ENCODE measurements at regions not wholly inside any gene's neighbourhood (a gene's known extent, or its start where the extent isn't known, plus 50 kb on each side); places are given as distances from the start of the nearest gene placed in this dataset.

DNA sequence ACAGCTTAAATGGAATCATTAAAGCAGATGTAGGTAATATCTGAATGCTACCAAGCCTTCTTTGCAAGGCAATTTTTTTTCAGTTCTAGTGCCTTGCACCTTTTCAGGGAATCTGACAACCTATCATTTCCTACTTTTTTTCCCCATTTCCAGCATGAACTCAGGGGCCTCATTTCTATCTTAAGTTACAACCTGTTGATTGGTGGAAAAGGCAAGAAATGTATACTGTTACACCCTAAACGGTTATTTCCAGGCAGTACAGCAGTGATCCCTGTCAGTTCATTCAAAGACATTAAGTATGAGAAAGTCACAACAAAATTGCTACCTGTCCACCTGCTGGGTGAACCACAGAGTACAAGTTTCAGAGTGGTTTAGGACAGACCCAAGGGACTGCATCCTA is 171.2 kb upstream of the PIK3C3 start:
- Histone ChIP-seq H2BK120ac (ENCODE audit: low read depth, low read length) (no peak overlapping the region), H3K4me2 (ENCODE audit: insufficient read depth, low read length, poor library complexity, severe bottlenecking) (no peak overlapping the region), H3K23ac (ENCODE audit: low read depth, low read length, poor library complexity) (no peak overlapping the region), H4K8ac (ENCODE audit: low read depth, low read length) (no peak overlapping the region), H2AK5ac (ENCODE audit: low read depth, low read length) (no peak overlapping the region), H3K36me3 (replicated peaks in 1 of 2; ENCODE audit: control insufficient read depth in 2 of 2, insufficient read depth in 2 of 2, low read length in 2 of 2) (no peaks in the 10 kb centered on the region), H3K18ac (ENCODE audit: low read length) (no peak overlapping the region), H2BK12ac (ENCODE audit: low read length) (no peak overlapping the region), H2AFZ (ENCODE audit: low read length) (no peak overlapping the region), H2BK5ac (ENCODE audit: low read length) (no peak overlapping the region), H3K79me1 (ENCODE audit: low read depth, low read length) (no peaks in the 10 kb centered on the region), H3K9me3 (replicated peaks in 1 of 2; ENCODE audit: control insufficient read depth in 2 of 2, insufficient read depth in 1 of 2, low read depth in 1 of 2, low read length in 2 of 2) (peaks cover 0 to 3% of the 10 kb centered on the region in 2 donors), H2BK15ac (ENCODE audit: low read length) (no peak overlapping the region), H4K91ac (ENCODE audit: low read depth, low read length, poor library complexity) (no peak overlapping the region), H3K4me3 (ENCODE audit: low read length in 2 of 2) (no peak overlapping the region), H3K4me1 (ENCODE audit: control insufficient read depth in 2 of 2, insufficient read depth in 1 of 2, low read depth in 1 of 2, low read length in 2 of 2) (no peaks in the 10 kb centered on the region), H3K9ac (ENCODE audit: low read depth, low read length, poor library complexity) (no peak overlapping the region), H3K14ac (ENCODE audit: low read length) (no peak overlapping the region), H3K27me3 (ENCODE audit: control insufficient read depth in 3 of 3, insufficient read depth in 3 of 3, low read depth in 1 of 3, low read length in 3 of 3) (no peaks in the 10 kb centered on the region), H3K4ac (ENCODE audit: low read length) (no peak overlapping the region), H3K27ac (replicated peaks; ENCODE audit: low read length) (no peak overlapping the region)
- no peak for DNase-seq (ENCODE audit: low spot score)
- no CpG with 5 or more reads among the region's 1 CpG for WGBS, 2 donors (ENCODE audit: extremely low coverage in 2 of 2, insufficient read length in 2 of 2, insufficient replicate concordance in 1 of 2)

DNA sequence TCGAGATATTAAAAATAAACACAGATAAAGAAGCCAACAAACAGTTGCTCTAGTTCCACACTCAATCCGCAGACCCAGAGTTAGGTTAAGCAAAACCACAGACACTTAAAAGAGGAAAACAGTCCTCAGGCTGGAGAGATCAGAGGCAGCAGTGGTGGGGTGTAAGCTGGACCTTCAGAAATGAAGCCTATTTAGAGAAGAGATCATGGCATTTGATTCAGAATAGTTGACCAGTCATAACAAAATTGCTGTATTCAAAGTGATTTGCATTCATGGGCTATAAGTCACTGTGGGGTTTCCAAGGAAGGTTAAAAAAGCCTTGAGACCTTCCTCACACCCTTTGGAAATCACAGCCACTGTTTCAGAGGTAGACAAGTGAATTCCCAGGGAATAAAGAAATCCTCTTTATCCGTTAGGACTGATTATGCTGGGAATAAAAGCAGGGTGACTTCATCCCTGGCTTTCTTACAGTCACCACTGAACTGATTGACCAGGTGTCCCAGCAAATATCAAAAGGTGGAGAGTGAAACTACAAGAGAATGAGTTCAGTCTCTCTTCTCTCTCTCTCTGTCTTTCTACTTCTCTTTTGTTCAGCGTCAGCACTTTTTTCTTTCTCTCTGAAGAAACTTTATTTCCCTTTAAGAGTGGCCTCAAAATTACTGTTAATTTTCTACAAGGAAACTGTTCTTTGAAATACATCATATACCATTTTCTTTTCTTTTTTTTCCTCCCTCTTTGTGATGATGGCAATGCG is 171.8 kb upstream of the PIK3C3 start:
- Histone ChIP-seq H3K27me3 (ENCODE audit: control insufficient read depth in 3 of 3, insufficient read depth in 3 of 3, low read depth in 1 of 3, low read length in 3 of 3) (no peaks in the 10 kb centered on the region), H2AFZ (ENCODE audit: low read length) (no peak overlapping the region), H4K8ac (ENCODE audit: low read depth, low read length) (no peak overlapping the region), H4K91ac (ENCODE audit: low read depth, low read length, poor library complexity) (no peak overlapping the region), H3K79me1 (ENCODE audit: low read depth, low read length) (no peaks in the 10 kb centered on the region), H3K36me3 (replicated peaks in 1 of 2; ENCODE audit: control insufficient read depth in 2 of 2, insufficient read depth in 2 of 2, low read length in 2 of 2) (no peaks in the 10 kb centered on the region), H3K18ac (ENCODE audit: low read length) (no peak overlapping the region), H3K9ac (ENCODE audit: low read depth, low read length, poor library complexity) (no peak overlapping the region), H3K9me3 (replicated peaks in 1 of 2; ENCODE audit: control insufficient read depth in 2 of 2, insufficient read depth in 1 of 2, low read depth in 1 of 2, low read length in 2 of 2) (peaks cover 0 to under 1% of the 10 kb centered on the region in 2 donors), H3K14ac (ENCODE audit: low read length) (no peak overlapping the region), H3K4ac (ENCODE audit: low read length) (no peak overlapping the region), H3K4me1 (ENCODE audit: control insufficient read depth in 2 of 2, insufficient read depth in 1 of 2, low read depth in 1 of 2, low read length in 2 of 2) (no peaks in the 10 kb centered on the region), H2BK120ac (ENCODE audit: low read depth, low read length) (no peak overlapping the region), H2BK15ac (ENCODE audit: low read length) (no peak overlapping the region), H2BK5ac (ENCODE audit: low read length) (no peak overlapping the region), H2AK5ac (ENCODE audit: low read depth, low read length) (no peak overlapping the region), H3K4me3 (ENCODE audit: low read length in 2 of 2) (no peak overlapping the region), H3K27ac (replicated peaks; ENCODE audit: low read length) (peak overlapping the region; percentile 14), H3K23ac (ENCODE audit: low read depth, low read length, poor library complexity) (no peak overlapping the region), H3K4me2 (ENCODE audit: insufficient read depth, low read length, poor library complexity, severe bottlenecking) (no peak overlapping the region), H2BK12ac (ENCODE audit: low read length) (no peak overlapping the region)
- no peak for DNase-seq (ENCODE audit: low spot score)
- WGBS, 2 donors (ENCODE audit: extremely low coverage in 2 of 2, insufficient read length in 2 of 2, insufficient replicate concordance in 1 of 2) = no CpG with 5 or more reads among the region's 5 CpGs

DNA sequence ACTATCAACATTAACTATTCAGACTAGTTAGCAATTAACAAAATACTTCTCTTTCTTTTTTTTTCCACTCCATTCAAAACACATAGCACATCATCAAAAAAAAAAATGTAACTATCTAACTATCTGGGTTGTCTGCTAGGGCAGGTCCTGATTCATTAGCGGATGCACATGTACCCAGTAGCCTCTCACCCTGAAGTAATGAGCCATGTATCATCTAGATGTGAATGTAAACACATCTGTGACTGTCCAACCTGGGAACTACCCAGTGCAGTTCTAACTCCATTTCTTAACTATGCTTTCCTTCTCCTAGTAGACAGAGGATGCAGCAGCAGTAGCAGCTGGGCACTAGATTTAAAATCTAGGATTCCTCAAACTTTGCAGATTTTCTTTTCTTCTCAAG is 183.1 kb upstream of the PIK3C3 start:
- DNase-seq (ENCODE audit: low spot score) = no peak
- Histone ChIP-seq H3K4ac (ENCODE audit: low read length) (no peak overlapping the region), H2BK15ac (ENCODE audit: low read length) (no peak overlapping the region), H3K9ac (ENCODE audit: low read depth, low read length, poor library complexity) (no peak overlapping the region), H3K27ac (replicated peaks; ENCODE audit: low read length) (no peak overlapping the region), H2BK5ac (ENCODE audit: low read length) (no peak overlapping the region), H3K36me3 (replicated peaks in 1 of 2; ENCODE audit: control insufficient read depth in 2 of 2, insufficient read depth in 2 of 2, low read length in 2 of 2) (no peaks in the 10 kb centered on the region), H3K4me2 (ENCODE audit: insufficient read depth, low read length, poor library complexity, severe bottlenecking) (no peak overlapping the region), H4K8ac (ENCODE audit: low read depth, low read length) (no peak overlapping the region), H3K23ac (ENCODE audit: low read depth, low read length, poor library complexity) (no peak overlapping the region), H3K14ac (ENCODE audit: low read length) (no peak overlapping the region), H3K18ac (ENCODE audit: low read length) (no peak overlapping the region), H3K9me3 (replicated peaks in 1 of 2; ENCODE audit: control insufficient read depth in 2 of 2, insufficient read depth in 1 of 2, low read depth in 1 of 2, low read length in 2 of 2) (no peaks in the 10 kb centered on the region), H3K79me1 (ENCODE audit: low read depth, low read length) (peaks cover 1% of the 10 kb centered on the region), H3K4me1 (ENCODE audit: control insufficient read depth in 2 of 2, insufficient read depth in 1 of 2, low read depth in 1 of 2, low read length in 2 of 2) (no peaks in the 10 kb centered on the region), H3K27me3 (ENCODE audit: control insufficient read depth in 3 of 3, insufficient read depth in 3 of 3, low read depth in 1 of 3, low read length in 3 of 3) (no peaks in the 10 kb centered on the region), H3K4me3 (ENCODE audit: low read length in 2 of 2) (no peak overlapping the region), H2AFZ (ENCODE audit: low read length) (no peak overlapping the region), H4K91ac (ENCODE audit: low read depth, low read length, poor library complexity) (no peak overlapping the region), H2BK12ac (ENCODE audit: low read length) (no peak overlapping the region), H2BK120ac (ENCODE audit: low read depth, low read length) (no peak overlapping the region), H2AK5ac (ENCODE audit: low read depth, low read length) (no peak overlapping the region)
- no CpG with 5 or more reads among the region's 1 CpG for WGBS, 2 donors (ENCODE audit: extremely low coverage in 2 of 2, insufficient read length in 2 of 2, insufficient replicate concordance in 1 of 2)

DNA sequence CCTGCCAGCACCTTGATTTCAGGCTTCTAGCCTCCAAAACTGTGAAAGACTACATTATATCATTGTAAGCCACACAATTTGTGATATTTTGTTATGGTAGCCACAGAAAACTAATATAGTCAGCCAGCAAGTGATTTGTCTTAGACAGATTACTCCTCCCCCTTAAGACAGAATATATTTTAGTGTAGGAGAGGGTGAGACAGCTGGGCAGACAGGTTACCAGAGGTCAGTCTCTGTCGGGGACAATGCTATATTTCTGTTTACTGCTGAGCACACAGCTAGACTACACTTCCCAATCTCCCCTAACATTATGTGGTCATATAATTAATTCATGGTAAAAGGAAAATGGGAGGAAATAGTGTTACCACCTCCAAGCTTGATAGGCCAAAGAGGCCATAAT is 185.8 kb upstream of the PIK3C3 start:
- Histone ChIP-seq H3K4me1 (ENCODE audit: control insufficient read depth in 2 of 2, insufficient read depth in 1 of 2, low read depth in 1 of 2, low read length in 2 of 2) (peaks cover 0 to 5% of the 10 kb centered on the region in 2 donors), H3K27me3 (ENCODE audit: control insufficient read depth in 3 of 3, insufficient read depth in 3 of 3, low read depth in 1 of 3, low read length in 3 of 3) (no peaks in the 10 kb centered on the region), H2BK5ac (ENCODE audit: low read length) (no peak overlapping the region), H3K18ac (ENCODE audit: low read length) (no peak overlapping the region), H3K4ac (ENCODE audit: low read length) (no peak overlapping the region), H3K9me3 (replicated peaks in 1 of 2; ENCODE audit: control insufficient read depth in 2 of 2, insufficient read depth in 1 of 2, low read depth in 1 of 2, low read length in 2 of 2) (no peaks in the 10 kb centered on the region), H3K79me1 (ENCODE audit: low read depth, low read length) (peaks cover 1% of the 10 kb centered on the region), H3K4me2 (ENCODE audit: insufficient read depth, low read length, poor library complexity, severe bottlenecking) (no peak overlapping the region), H2AK5ac (ENCODE audit: low read depth, low read length) (no peak overlapping the region), H4K91ac (ENCODE audit: low read depth, low read length, poor library complexity) (no peak overlapping the region), H4K8ac (ENCODE audit: low read depth, low read length) (no peak overlapping the region), H3K36me3 (replicated peaks in 1 of 2; ENCODE audit: control insufficient read depth in 2 of 2, insufficient read depth in 2 of 2, low read length in 2 of 2) (no peaks in the 10 kb centered on the region), H2BK120ac (ENCODE audit: low read depth, low read length) (no peak overlapping the region), H2BK12ac (ENCODE audit: low read length) (no peak overlapping the region), H3K4me3 (ENCODE audit: low read length in 2 of 2) (no peak overlapping the region), H3K27ac (replicated peaks; ENCODE audit: low read length) (no peak overlapping the region), H3K23ac (ENCODE audit: low read depth, low read length, poor library complexity) (no peak overlapping the region), H2BK15ac (ENCODE audit: low read length) (no peak overlapping the region), H3K9ac (ENCODE audit: low read depth, low read length, poor library complexity) (no peak overlapping the region), H2AFZ (ENCODE audit: low read length) (no peak overlapping the region), H3K14ac (ENCODE audit: low read length) (no peak overlapping the region)
- DNase-seq (ENCODE audit: low spot score) = no peak
- no CpG with 5 or more reads among the region's 1 CpG for WGBS, 2 donors (ENCODE audit: extremely low coverage in 2 of 2, insufficient read length in 2 of 2, insufficient replicate concordance in 1 of 2)

All from neuronal stem cell (in vitro differentiated cells).